K562 (cell line): ENCODE measurements at regions not wholly inside any gene's neighbourhood (a gene's known extent, or its start where the extent isn't known, plus 50 kb on each side); places are given as distances from the start of the nearest gene placed in this dataset.

Experiments
- ATAC-seq: fragments of 200-7000 bp; cut with Tn5 transposase; 3 replicates; pipeline ENCODE4 v1.9.1; 2020; ENCODE audit warnings: moderate library complexity
- BruUV-seq: library from RNA; stranded (reverse); fragments of 400-500 nt; replicated peaks from 2 replicates; lab custom pipeline; 2021; lab: Mats Ljungman, UMichigan
- CTCF ChIA-PET: fragments of 300-600 bp; formaldehyde crosslinking; extraction: SDS; loops from one replicate; lab custom pipeline; 2021; ENCODE audit warnings: low intra/inter-chr PET ratio; lab: Yijun Ruan, JAX
- POLR2A ChIA-PET: fragments of 300-600, 350-650 bp; sonication (Branson Sonifier 250); formaldehyde crosslinking; extraction: SDS; loops from one replicate; lab custom pipeline; 2021; ENCODE audit warnings: antibody characterized with exemption, inconsistent platforms; lab: Yijun Ruan, JAX
- DNase-seq, 4 experiments: peaks; one replicate each; pipeline versions ENCODE4 v3.0.0 to v3.0.0-alpha.2; 2011 to 2018; ENCODE audit warnings: low spot score in 3 of 4, mixed read lengths in 3 of 4; ENCODE audit errors: extremely low read depth in 1 of 4
- FAIRE-seq: peaks from 2 replicates; lab custom pipeline; 2011; peaks lifted over from hg19 to GRCh38; lab: Jason Lieb, UNC
- H2AFZ ChIP-seq: 2 replicates; pipeline ENCODE4 v1.6.0; 2011; ENCODE audit warnings: low read depth, low read length, control low read depth, inconsistent platforms
- H3K27ac ChIP-seq: fragments of 200-600 bp; 3 replicates; pipeline ENCODE4 v1.8.0; 2011; ENCODE audit warnings: low read depth, mild to moderate bottlenecking, control low read depth, inconsistent platforms, low read length, moderate library complexity, mixed read lengths; ENCODE audit errors: extremely low read depth
- H3K27me3 ChIP-seq, 2 experiments: fragments of 300-600 bp in 1 of 2; 2 replicates in 1 of 2; 3 replicates in 1 of 2; pipeline versions ENCODE4 v1.6.0 to v1.8.0; 2011; ENCODE audit warnings: inconsistent platforms in 2 of 2, low read length in 2 of 2, mild to moderate bottlenecking in 1 of 2, mixed read lengths in 1 of 2, moderate library complexity in 1 of 2; ENCODE audit not compliant: control insufficient read depth in 2 of 2, insufficient read depth in 2 of 2
- H3K36me3 ChIP-seq: fragments of 300-600 bp; 3 replicates; pipeline ENCODE4 v1.8.0; 2011; ENCODE audit warnings: mild to moderate bottlenecking, low read length, inconsistent platforms; ENCODE audit not compliant: control insufficient read depth, insufficient read depth
- H3K4me1 ChIP-seq, 2 experiments: fragments of 200-600 bp in 1 of 2; replicated peaks in 1 of 2; 2 replicates in 1 of 2; 3 replicates in 1 of 2; pipeline versions ENCODE4 v1.5.1 to v1.8.0; 2011; ENCODE audit warnings: inconsistent platforms in 2 of 2, low read length in 2 of 2, mild to moderate bottlenecking in 1 of 2, mixed read lengths in 1 of 2, moderate library complexity in 1 of 2; ENCODE audit not compliant: control insufficient read depth in 2 of 2, insufficient read depth in 2 of 2
- H3K4me2 ChIP-seq: 2 replicates; pipeline ENCODE4 v1.6.1; 2011; ENCODE audit warnings: low read length, control low read depth, inconsistent platforms, mixed read lengths; ENCODE audit not compliant: insufficient read depth
- H3K4me3 ChIP-seq: fragments of 200-600 bp; sonication (generic), shearing (Covaris generic); 2 replicates; pipeline ENCODE4 v1.5.1; 2016; ENCODE audit warnings: control low read depth, inconsistent platforms
- H3K79me2 ChIP-seq: fragments of 200-600 bp; 3 replicates; pipeline ENCODE4 v1.8.0; 2011; ENCODE audit warnings: low read length, inconsistent platforms; ENCODE audit not compliant: control insufficient read depth, insufficient read depth
- H3K9ac ChIP-seq, 2 experiments: 2 replicates each; pipeline versions ENCODE4 v1.6.0 to v1.6.1; 2011; ENCODE audit warnings: low read depth in 2 of 2, low read length in 2 of 2, control low read depth in 1 of 2, inconsistent platforms in 1 of 2, mild to moderate bottlenecking in 1 of 2, mixed read lengths in 1 of 2; ENCODE audit not compliant: insufficient read depth in 1 of 2
- H3K9me1 ChIP-seq: one replicate; pipeline ENCODE4 v1.6.0; 2011; ENCODE audit warnings: inconsistent platforms, mild to moderate bottlenecking, low read length, moderate library complexity; ENCODE audit not compliant: control insufficient read depth, insufficient read depth
- H3K9me3 ChIP-seq: replicated peaks from 2 replicates; pipeline ENCODE4 v1.5.1; 2011; ENCODE audit warnings: low read depth, low read length, inconsistent platforms; ENCODE audit not compliant: control insufficient read depth, insufficient read depth
- H4K20me1 ChIP-seq: replicated peaks from 2 replicates; pipeline ENCODE4 v1.6.1; 2011; ENCODE audit warnings: low read length, inconsistent platforms, mixed read lengths; ENCODE audit not compliant: control insufficient read depth, insufficient read depth
- C11orf30 ChIP-seq: fragments of 450-650 bp; IDR thresholded peaks from 2 replicates; pipeline ENCODE4 v1.6.1; 2016; ENCODE audit warnings: low read depth, mild to moderate bottlenecking
- MAFF ChIP-seq: IDR thresholded peaks from 2 replicates; pipeline ENCODE4 v1.6.1; 2012; ENCODE audit warnings: low read length, improper control_type of control experiment
- MAFG ChIP-seq: fragments of 450-650 bp; conservative IDR thresholded peaks from 2 replicates; pipeline ENCODE4 v1.6.1; 2016; ENCODE audit warnings: missing genetic modification characterization, missing compliant biosample characterization
- MAFK ChIP-seq: IDR thresholded peaks from 2 replicates; pipeline ENCODE4 v1.6.1; 2011; ENCODE audit warnings: low read length, improper control_type of control experiment
- MCM7 ChIP-seq, 2 experiments: fragments of 450-650 bp; IDR thresholded peaks; 2 replicates each; pipeline ENCODE4 v1.6.1; 2016 to 2018
- MTA3 ChIP-seq: fragments of 450-650 bp; formaldehyde crosslinking; IDR thresholded peaks from 2 replicates; pipeline ENCODE4 v1.6.1; 2017; ENCODE audit warnings: mild to moderate bottlenecking, borderline replicate concordance
- MXD1 ChIP-seq: fragments of 250-450 bp; sonication (Bioruptor Pico); IDR thresholded peaks from 2 replicates; pipeline ENCODE4 v1.8.0; 2021; ENCODE audit warnings: borderline replicate concordance, mild to moderate bottlenecking, moderate library complexity; ENCODE audit not compliant: poor library complexity, severe bottlenecking
- PHTF2 ChIP-seq: fragments of 250-450 bp; sonication (Bioruptor Pico); IDR thresholded peaks from 2 replicates; pipeline ENCODE4 v1.5.0; 2021; ENCODE audit warnings: mild to moderate bottlenecking
- POU5F1 ChIP-seq: fragments of 150-350 bp; IDR thresholded peaks from 2 replicates; pipeline ENCODE4 v1.6.1; 2014; ENCODE audit warnings: borderline replicate concordance, low read length, low read depth, mild to moderate bottlenecking; ENCODE audit not compliant: partially characterized antibody
- RFX1 ChIP-seq: fragments of 450-650 bp; IDR thresholded peaks from 2 replicates; pipeline ENCODE4 v1.6.1; 2016; ENCODE audit warnings: mild to moderate bottlenecking, moderate library complexity
- USF1 ChIP-seq: sonication (generic); formaldehyde crosslinking; IDR thresholded peaks from 2 replicates; pipeline ENCODE4 v1.9.0; 2022; ENCODE audit warnings: mild to moderate bottlenecking, missing genetic modification reagents
- ZNF316 ChIP-seq: fragments of 450-650 bp; IDR thresholded peaks from 2 replicates; pipeline ENCODE4 v1.6.1; 2016
- ZNF324 ChIP-seq: fragments of 250-450 bp; sonication (Bioruptor Pico); IDR thresholded peaks from 2 replicates; pipeline ENCODE4 v1.4.0; 2020; ENCODE audit warnings: mild to moderate bottlenecking
- WGBS: fragments of 100-300 bp; shearing (Covaris generic); methylation state at CpG from one replicate; pipeline ENCODE4 v1.1.6; 2016; ENCODE audit warnings: low coverage, mixed read lengths; ENCODE audit not compliant: insufficient coverage; ENCODE audit errors: missing lambda C conversion rate; 5-methylcytosine and 5-hydroxymethylcytosine counted together
- in situ Hi-C: fragments of 300-500 bp; cut with MboI; formaldehyde crosslinking; loops from 4 replicates; pipeline ENCODE4 v1.15.0; 2018; ENCODE audit warnings: inconsistent platforms, mixed read lengths
- intact Hi-C: fragments of 100-400 bp; cut with micrococcal nuclease; formaldehyde crosslinking; loops from 2 replicates; pipeline ENCODE4 v1.14.2; 2022

- TF ChIP-seq MXD1 (CRISPR knock-in tag) (no peak), PHTF2 (CRISPR knock-in tag) (no peak), POU5F1 (no peak), MTA3 (no peak), RFX1 (no peak), MCM7 (IDR thresholded peaks at IDR 0.05) (no peak)
Observed at GRCh38 chr5:29885595-29885994, 1307.9 kb upstream of the CDH6 start (continued).

GRCh38 chr5:29882036-29882435, 1311.5 kb upstream of the CDH6 start:
- intact Hi-C loops = no loop called here
- no TSS peak for BruUV-seq
- no peaks in the 10 kb centered on the region for H3K9me1 ChIP-seq
- H3K4me3 ChIP-seq = no peak overlapping the region
- DNase-seq (no peak), FAIRE-seq (no peak), ATAC-seq (no peak)
- H4K20me1 ChIP-seq = no peaks in the 10 kb centered on the region
- TF ChIP-seq C11orf30 = peak; percentile 60; the same call in 1 of the 2 replicates
- TF ChIP-seq USF1 (CRISPR knock-in tag) = no peak
- TF ChIP-seq MAFK = peak; percentile 79
- TF ChIP-seq ZNF316 = peak; percentile 73
- TF ChIP-seq ZNF324 (CRISPR knock-in tag) = no peak
- peak; percentile 52; the same call in 1 of the 2 replicates for TF ChIP-seq MAFG
- TF ChIP-seq MAFF = peak; percentile 82
- WGBS = 22% methylated on average over 8 of the region's 8 CpGs
- no peaks in the 10 kb centered on the region for H3K36me3 ChIP-seq
- H2AFZ ChIP-seq = no peak overlapping the region
- H3K4me2 ChIP-seq = no peak overlapping the region
- ChIA-PET CTCF (no interaction called here), POLR2A (no interaction called here)
- no peaks in the 10 kb centered on the region for H3K9me3 ChIP-seq
- no peaks in the 10 kb centered on the region for H3K4me1 ChIP-seq
- in situ Hi-C loops = no loop called here
- no peak overlapping the region for H3K9ac ChIP-seq
- no peaks in the 10 kb centered on the region for H3K27me3 ChIP-seq
- H3K27ac ChIP-seq = no peak overlapping the region
- H3K79me2 ChIP-seq = no peaks in the 10 kb centered on the region
